ENCODE measurements at regions not wholly inside any gene's neighbourhood (a gene's known extent, or its start where the extent isn't known, plus 50 kb on each side); places are given as distances from the start of the nearest gene placed in this dataset.

DNA sequence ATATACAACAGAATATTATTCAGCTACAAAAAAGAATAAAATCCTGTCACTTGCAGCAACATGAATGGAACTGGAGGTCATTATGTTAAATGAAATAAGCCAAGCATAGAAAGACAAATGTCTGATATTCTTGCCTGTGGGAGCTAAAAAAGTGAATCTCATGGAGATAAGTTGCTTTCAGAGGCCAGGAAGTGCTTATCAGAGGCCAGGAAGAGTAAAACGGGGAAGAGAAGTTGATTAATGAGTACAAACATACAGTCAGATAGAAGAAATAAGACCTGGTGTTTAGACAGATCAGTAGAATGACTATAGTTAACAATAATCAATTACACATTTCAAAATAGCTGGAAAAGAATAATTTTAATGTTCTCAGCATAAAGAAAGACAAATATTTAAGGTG is 54.4 kb upstream of the CPHXL start:
- no peak for DNase-seq
- H3K27me3 Mint-ChIP-seq = peaks cover 69 to 78% of the 10 kb centered on the region in 2 donors
- no peaks in the 10 kb centered on the region for H3K36me3 Mint-ChIP-seq
- no peak overlapping the region for H3K27ac Mint-ChIP-seq
- H3K9me3 Mint-ChIP-seq = no peaks in the 10 kb centered on the region
- ATAC-seq (replicated peaks) = no peak
- H3K4me3 Mint-ChIP-seq = no peak overlapping the region
- H3K4me1 Mint-ChIP-seq = no peaks in the 10 kb centered on the region

DNA sequence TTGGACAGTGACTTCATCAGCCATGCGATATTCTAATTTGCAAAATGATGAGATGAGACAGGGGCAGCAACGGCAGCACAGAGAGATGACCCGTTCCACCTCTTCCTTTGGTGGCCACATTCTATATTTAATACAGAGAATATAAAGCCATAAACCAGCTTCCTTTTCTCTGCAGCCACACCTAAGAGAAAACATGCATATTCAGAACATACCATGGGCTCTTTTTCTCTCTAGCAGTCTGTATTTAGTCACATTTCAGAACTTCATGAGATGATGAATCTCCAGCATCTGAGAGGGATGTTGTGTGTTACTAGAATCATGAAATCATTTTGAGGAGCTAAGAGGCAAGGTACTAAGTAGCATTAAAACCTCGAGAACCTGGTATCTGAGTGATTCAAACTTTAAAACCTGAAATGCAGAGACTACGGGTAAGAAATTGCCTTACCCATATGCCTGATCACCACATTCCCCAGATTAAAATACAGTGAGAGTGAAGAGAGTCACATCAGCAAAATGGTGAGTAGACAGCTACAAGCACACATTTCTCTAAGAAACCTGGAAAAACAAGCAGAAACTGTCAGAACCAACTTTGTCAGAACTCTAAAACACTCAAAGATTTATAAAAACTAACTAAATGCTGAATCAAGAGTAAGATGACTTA is 55.5 kb upstream of the CPHXL start:
- Mint-ChIP-seq H3K4me1 (no peaks in the 10 kb centered on the region), H3K27me3 (peaks cover 66 to 76% of the 10 kb centered on the region in 2 donors), H3K9me3 (no peaks in the 10 kb centered on the region), H3K4me3 (no peak overlapping the region), H3K27ac (no peak overlapping the region), H3K36me3 (no peaks in the 10 kb centered on the region)
- no peak for DNase-seq
- ATAC-seq (replicated peaks) = no peak

DNA sequence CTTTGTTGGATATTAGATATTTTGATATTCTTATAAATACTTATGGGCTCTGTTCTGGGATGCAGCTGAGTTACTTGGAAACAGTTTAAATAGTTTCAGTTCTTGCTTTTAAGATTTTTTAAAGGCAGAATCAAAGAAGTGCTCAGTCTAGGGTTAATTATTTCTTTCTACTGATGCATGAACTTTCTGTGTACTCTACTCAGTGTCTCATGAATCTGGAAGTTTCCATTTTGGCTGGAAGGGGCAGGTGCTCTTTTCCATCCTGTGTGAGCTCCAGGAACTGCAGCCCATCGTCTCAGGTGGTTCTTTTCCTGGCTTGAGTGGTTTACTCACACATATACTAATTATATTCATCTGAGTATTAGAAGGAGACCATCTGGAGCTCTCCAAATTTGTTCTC is 61.1 kb upstream of the CPHXL start:
- Mint-ChIP-seq H3K36me3 (no peaks in the 10 kb centered on the region), H3K27ac (no peak overlapping the region), H3K27me3 (peaks cover 36 to 38% of the 10 kb centered on the region in 2 donors), H3K4me1 (no peaks in the 10 kb centered on the region), H3K9me3 (no peaks in the 10 kb centered on the region), H3K4me3 (no peak overlapping the region)
- DNase-seq (no peak), ATAC-seq (replicated peaks) (peak in 1 of 2 donors; percentile 34)

DNA sequence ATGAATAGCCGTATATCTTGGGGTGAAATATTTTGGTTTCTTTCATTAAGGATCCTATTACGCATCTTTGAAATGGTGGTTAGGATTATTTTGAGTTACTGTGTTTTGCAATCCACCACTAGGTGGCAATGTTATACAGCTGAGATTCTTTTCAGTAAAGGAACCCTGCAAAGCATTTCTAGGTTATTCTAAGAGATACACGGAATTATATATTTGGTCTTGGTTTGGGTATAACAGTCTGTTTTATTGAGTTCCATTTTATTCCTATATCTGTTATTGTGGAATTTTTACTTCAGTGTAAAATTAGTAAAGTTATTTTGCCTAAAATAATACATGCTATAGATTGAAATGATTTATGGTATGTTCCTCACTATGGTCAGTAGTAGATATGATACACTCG is 62.9 kb upstream of the CPHXL start:
- Mint-ChIP-seq H3K27ac (no peak overlapping the region), H3K9me3 (no peaks in the 10 kb centered on the region), H3K4me1 (no peaks in the 10 kb centered on the region), H3K27me3 (peaks cover 22 to 23% of the 10 kb centered on the region in 2 donors), H3K4me3 (no peak overlapping the region), H3K36me3 (no peaks in the 10 kb centered on the region)
- ATAC-seq (replicated peaks) (peak; percentile 61 to 66), DNase-seq (no peak)

DNA sequence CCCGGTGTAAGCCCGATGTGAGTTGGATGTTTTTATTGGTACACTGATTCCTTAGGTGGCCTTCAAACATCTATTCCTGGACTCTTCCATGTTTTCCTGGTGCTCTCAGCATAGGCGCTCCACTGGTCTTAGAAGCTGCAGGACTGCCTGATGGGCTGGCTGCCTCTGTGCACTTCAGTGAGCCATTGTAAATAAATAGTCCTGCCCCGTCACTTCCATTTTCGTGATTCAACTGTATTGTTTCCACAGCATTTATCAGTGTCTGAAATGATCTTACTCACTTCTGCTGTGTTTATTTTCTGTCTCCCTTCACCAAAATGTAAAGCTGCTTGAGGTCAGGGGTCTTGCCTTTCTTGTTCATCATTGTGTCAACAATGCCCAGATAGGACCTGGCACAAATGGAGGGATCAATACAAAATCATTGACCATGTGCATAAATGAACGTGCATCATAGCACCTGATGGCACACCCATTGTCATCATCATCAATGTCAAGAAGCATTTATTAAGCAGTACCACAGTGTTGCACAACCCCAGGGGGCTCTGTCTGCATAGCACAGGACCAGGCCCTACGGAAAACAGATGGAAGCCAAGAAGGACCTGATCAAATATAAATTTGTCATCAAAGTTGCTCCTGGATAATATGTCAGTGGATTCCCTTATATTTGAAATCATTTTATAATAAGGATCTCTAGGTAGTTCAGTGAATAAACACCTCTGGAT is 66.6 kb upstream of the CPHXL start:
- Mint-ChIP-seq H3K27me3 (peaks cover 19 to 21% of the 10 kb centered on the region in 2 donors), H3K36me3 (no peaks in the 10 kb centered on the region), H3K27ac (no peak overlapping the region), H3K4me3 (no peak overlapping the region), H3K4me1 (no peaks in the 10 kb centered on the region), H3K9me3 (peaks cover 3 to 5% of the 10 kb centered on the region in 2 donors)
- DNase-seq = no peak
- no peak for ATAC-seq (replicated peaks)

DNA sequence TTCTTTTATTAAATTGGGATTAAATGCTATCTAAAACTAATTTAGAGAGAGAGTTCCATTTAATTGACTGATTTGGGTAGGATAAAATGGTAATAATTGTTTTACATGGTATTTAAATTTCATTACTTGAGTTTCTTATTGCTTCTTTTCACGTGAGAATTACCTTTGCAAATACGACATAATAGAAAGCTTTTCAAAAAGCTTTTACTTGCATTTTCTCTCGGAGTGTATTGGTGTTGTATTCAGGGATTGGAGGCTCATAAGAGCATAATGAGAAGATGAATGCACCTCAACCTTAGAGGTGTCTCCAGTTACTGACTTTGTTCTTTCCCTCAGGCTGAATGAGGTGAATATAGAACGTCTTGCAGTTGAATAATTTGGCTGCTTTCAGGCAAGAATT is 67.4 kb upstream of the CPHXL start:
- Mint-ChIP-seq H3K4me1 (no peaks in the 10 kb centered on the region), H3K27ac (no peak overlapping the region), H3K36me3 (no peaks in the 10 kb centered on the region), H3K9me3 (peaks cover 3 to 5% of the 10 kb centered on the region in 2 donors), H3K27me3 (peaks cover 20 to 22% of the 10 kb centered on the region in 2 donors), H3K4me3 (no peak overlapping the region)
- no peak for ATAC-seq (replicated peaks)
- DNase-seq = no peak

DNA sequence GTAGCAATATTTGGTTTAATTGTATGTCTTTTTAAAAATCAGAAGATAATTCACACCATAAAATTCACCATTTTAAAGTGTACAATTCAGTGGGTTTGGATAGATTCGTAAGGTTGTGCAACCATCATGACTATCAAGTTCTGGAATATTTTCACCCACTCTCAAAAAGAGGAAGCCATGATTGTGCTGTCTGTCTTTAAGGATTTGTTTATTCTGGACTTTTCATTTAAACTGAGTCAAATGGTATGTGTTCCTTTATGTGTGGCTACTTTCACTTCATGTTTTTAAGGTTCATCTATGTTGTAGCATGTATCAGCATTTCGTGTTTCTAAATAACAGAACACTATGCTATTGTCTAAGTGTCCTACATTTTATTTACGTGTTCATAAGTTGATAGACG is 68.1 kb upstream of the CPHXL start:
- DNase-seq = no peak
- peaks cover 3 to 5% of the 10 kb centered on the region in 2 donors for H3K9me3 Mint-ChIP-seq
- H3K27me3 Mint-ChIP-seq = peaks cover 28 to 30% of the 10 kb centered on the region in 2 donors

DNA sequence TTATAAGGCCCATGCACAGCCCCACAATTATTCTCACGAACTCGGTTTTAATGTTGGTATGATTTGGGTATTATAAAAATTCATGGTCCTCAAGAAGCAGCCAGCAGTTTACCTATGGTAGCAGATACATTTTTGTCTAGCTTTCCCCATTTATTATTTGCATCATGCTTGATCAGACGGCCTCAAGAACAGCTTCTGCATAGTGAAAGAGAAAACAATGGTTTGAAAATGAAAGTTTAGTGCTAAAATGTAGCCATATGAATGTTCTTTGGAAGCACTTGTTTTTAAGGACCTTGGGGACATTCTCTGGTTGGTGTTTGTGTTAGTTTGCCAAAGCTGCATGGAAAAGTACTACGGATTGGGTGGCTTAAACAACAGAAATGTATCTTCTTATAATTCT is 72.4 kb upstream of the CPHXL start:
- ATAC-seq (replicated peaks) (no peak), DNase-seq (no peak)
- Mint-ChIP-seq H3K27me3 (peaks cover 26 to 42% of the 10 kb centered on the region in 2 donors), H3K4me3 (no peak overlapping the region), H3K36me3 (no peaks in the 10 kb centered on the region), H3K9me3 (peaks cover 3 to 5% of the 10 kb centered on the region in 2 donors), H3K27ac (no peak overlapping the region), H3K4me1 (no peaks in the 10 kb centered on the region)

More for the DNA sequence above, 68.1 kb upstream of the CPHXL start:
- no peak overlapping the region for H3K4me3 Mint-ChIP-seq
- no peaks in the 10 kb centered on the region for H3K4me1 Mint-ChIP-seq
- H3K36me3 Mint-ChIP-seq = no peaks in the 10 kb centered on the region
- no peak for ATAC-seq (replicated peaks)
- H3K27ac Mint-ChIP-seq = no peak overlapping the region

DNA sequence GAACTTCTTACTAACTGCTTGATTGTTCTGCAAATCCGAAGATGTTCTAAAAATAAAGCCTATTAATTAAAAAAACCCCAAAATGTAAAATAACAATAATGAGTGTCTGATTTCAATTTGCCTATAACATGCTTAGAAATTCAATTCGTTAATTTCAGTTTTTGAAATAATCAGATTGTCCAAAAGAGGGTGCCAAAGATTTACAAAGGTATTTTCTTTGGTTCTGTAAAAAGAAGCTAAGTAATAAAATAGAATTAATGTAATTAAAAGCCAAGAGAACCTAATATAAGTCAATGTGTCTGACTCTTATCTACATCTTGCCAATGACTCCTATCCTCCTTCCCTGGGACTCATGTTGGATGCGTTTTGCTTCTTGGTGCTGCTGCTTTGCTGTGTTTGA is 75.0 kb upstream of the CPHXL start:
- no peak overlapping the region for H3K4me3 Mint-ChIP-seq
- no peak overlapping the region for H3K27ac Mint-ChIP-seq
- ATAC-seq (replicated peaks) (no peak), DNase-seq (no peak)
- no peaks in the 10 kb centered on the region for H3K4me1 Mint-ChIP-seq
- H3K27me3 Mint-ChIP-seq = peaks cover 31 to 49% of the 10 kb centered on the region in 2 donors
- no peaks in the 10 kb centered on the region for H3K36me3 Mint-ChIP-seq
- H3K9me3 Mint-ChIP-seq = peaks cover under 1% of the 10 kb centered on the region in 2 donors

DNA sequence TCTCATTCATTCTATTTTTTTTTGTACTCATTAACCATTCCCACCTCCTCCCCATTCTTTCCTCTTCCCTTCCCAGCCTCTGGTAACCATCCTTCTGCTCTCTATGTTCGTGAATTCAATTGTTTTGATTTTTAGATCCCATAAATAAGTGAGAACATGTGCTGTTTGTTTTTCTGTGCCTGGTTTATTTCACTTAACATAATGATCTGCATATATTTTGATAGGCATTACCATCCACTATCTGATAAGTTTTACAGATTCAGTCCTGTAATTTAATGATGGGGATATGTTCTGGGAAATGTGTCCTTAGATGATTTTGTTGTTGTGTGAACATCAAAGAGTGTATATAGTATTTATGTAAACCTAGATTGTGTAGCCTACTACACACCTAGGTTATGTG is 77.5 kb upstream of the CPHXL start:
- Mint-ChIP-seq H3K27ac (no peak overlapping the region), H3K4me1 (no peaks in the 10 kb centered on the region), H3K27me3 (peaks cover 25 to 45% of the 10 kb centered on the region in 2 donors), H3K9me3 (no peaks in the 10 kb centered on the region), H3K36me3 (peaks cover 0 to 1% of the 10 kb centered on the region in 2 donors), H3K4me3 (no peak overlapping the region)
- ATAC-seq (replicated peaks) = no peak
- DNase-seq = no peak

DNA sequence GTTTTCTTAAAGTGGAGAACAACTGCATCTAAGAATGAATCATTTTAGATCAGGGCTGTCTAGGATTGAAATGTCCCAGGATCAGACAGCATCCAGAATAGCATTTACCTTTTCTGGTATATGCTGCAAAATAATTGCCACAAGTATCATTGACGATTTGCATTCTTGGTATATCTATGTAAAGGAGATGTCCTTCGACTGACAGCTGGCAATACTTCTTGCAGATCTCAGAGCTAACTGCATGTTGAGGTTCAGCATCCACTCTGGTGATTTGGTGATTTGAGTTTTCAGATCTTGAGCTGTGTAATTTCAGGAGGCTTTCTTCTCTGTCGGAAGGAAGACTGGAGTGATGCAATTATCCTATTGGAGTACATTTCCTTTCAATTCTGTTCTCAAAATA is 78.1 kb upstream of the CPHXL start:
- Mint-ChIP-seq H3K27me3 (peaks cover 19 to 41% of the 10 kb centered on the region in 2 donors), H3K4me3 (no peak overlapping the region), H3K4me1 (no peaks in the 10 kb centered on the region), H3K9me3 (no peaks in the 10 kb centered on the region), H3K36me3 (peaks cover 0 to 1% of the 10 kb centered on the region in 2 donors), H3K27ac (no peak overlapping the region)
- DNase-seq = no peak
- ATAC-seq (replicated peaks) = no peak

DNA sequence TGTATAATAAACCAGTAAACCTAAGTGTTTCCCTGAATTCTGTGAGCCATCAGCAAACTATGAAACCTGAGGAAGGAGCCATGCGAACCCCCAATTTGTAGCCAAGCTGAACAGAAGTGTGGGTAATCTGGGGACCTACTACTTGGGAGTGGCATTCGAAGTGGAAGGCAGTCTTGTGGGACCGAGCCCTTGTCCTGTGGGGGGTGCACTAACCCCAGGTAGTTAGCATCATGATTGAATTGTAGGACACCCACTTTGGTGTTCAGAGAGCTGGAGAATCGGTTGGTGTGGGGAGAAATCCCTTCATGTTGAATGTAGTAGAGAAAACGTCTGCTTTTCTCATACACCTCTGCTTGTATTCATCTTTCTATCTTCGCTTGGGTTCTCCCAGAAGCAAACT is 79.7 kb upstream of the CPHXL start:
- H3K36me3 Mint-ChIP-seq = peaks cover 0 to 1% of the 10 kb centered on the region in 2 donors
- H3K4me3 Mint-ChIP-seq = no peak overlapping the region
- ATAC-seq (replicated peaks) = no peak
- DNase-seq = no peak
- H3K4me1 Mint-ChIP-seq = no peaks in the 10 kb centered on the region
- H3K27ac Mint-ChIP-seq = no peak overlapping the region
- peaks cover 21 to 32% of the 10 kb centered on the region in 2 donors for H3K27me3 Mint-ChIP-seq
- no peaks in the 10 kb centered on the region for H3K9me3 Mint-ChIP-seq

DNA sequence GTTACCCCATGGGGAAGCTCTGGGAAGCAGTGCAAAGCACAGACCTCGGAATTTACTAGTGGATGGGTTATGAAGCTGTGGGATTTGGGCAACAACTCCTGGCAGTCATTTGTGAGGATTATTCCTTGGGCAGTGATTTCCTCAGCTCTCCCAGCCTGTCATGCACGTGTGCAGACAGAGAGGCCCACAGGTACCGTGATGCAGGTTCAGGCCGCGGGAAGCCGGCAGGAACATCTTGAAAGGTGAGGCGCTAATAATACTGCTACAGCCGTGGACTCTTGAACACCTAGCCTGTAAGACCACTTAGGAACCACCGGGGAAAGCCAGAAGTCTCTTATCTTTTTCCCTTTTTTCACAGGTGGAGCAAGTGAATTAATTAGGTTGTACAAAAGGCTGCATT is 80.2 kb upstream of the CPHXL start:
- Mint-ChIP-seq H3K27ac (no peak overlapping the region), H3K36me3 (peaks cover 0 to 1% of the 10 kb centered on the region in 2 donors), H3K4me1 (no peaks in the 10 kb centered on the region), H3K4me3 (no peak overlapping the region), H3K9me3 (no peaks in the 10 kb centered on the region), H3K27me3 (peaks cover 21 to 30% of the 10 kb centered on the region in 2 donors)
- DNase-seq (no peak), ATAC-seq (replicated peaks) (no peak)

DNA sequence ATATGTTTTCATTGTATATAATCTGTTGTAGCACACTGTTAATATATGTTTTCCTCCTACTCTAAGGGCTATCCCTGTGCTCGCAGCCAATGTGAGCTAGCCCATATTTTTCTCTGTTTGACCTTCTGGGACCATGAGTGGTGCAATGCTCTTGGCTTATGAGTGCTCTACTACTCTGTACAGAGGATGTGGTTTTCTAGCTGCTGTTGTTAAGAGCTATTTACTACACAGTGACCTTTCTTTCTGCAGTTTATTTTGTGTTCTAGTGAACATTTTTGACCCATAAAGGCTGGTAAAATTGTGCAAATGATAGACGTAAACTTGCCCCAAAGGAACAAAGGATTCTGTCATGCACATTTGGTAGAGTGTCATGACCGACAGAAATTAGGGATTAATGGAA is 84.1 kb upstream of the CPHXL start:
- no peak overlapping the region for H3K27ac Mint-ChIP-seq
- H3K36me3 Mint-ChIP-seq = peaks cover 0 to 1% of the 10 kb centered on the region in 2 donors
- peaks cover 17 to 32% of the 10 kb centered on the region in 2 donors for H3K27me3 Mint-ChIP-seq
- no peaks in the 10 kb centered on the region for H3K9me3 Mint-ChIP-seq
- DNase-seq = no peak
- no peak for ATAC-seq (replicated peaks)
- no peak overlapping the region for H3K4me3 Mint-ChIP-seq
- H3K4me1 Mint-ChIP-seq = no peaks in the 10 kb centered on the region

DNA sequence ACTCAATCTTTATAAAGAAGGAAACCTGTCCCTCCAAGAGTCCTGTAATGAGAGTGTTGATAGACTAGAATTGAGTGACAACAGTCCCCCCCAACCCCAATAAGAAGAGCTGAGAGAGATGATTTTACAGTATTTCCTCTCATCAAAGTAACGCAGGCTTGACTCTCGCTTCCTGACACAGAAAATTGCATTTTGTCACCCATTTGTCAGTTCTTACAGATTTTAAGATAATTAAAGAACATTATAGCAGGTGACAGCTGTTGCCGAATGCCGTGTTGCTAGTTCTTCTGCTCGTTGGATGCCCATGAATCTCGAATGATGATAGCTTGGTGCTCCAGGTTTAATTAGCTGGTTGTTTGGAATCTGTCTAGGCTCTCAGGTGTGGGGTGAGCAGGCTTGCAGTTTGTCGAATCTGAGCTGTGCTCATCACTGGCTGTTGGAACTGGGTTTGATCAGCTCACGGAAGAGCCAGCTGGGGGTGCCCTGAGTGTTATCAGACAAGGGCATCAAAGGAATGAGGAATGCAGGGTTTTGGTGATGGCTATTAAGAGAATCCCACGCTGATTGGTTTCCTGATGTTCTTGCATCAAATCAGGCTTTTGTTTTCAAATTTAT is 84.8 kb upstream of the CPHXL start:
- DNase-seq = no peak
- Mint-ChIP-seq H3K9me3 (no peaks in the 10 kb centered on the region), H3K4me1 (no peaks in the 10 kb centered on the region), H3K27ac (no peak overlapping the region), H3K36me3 (peaks cover 0 to 1% of the 10 kb centered on the region in 2 donors), H3K27me3 (peaks cover 10 to 24% of the 10 kb centered on the region in 2 donors), H3K4me3 (no peak overlapping the region)
- ATAC-seq (replicated peaks) = no peak

All from stimulated activated naive B cell treated with anti-CD40 and anti-IgM and Interleukin-4, amounts not matched to agents 10 μg/mL and 1 μg/mL and 100 μg/mL, for 72 hours (primary cell).